ENCODE measurements at regions not wholly inside any gene's neighbourhood (a gene's known extent, or its start where the extent isn't known, plus 50 kb on each side); places are given as distances from the start of the nearest gene placed in this dataset.

DNA sequence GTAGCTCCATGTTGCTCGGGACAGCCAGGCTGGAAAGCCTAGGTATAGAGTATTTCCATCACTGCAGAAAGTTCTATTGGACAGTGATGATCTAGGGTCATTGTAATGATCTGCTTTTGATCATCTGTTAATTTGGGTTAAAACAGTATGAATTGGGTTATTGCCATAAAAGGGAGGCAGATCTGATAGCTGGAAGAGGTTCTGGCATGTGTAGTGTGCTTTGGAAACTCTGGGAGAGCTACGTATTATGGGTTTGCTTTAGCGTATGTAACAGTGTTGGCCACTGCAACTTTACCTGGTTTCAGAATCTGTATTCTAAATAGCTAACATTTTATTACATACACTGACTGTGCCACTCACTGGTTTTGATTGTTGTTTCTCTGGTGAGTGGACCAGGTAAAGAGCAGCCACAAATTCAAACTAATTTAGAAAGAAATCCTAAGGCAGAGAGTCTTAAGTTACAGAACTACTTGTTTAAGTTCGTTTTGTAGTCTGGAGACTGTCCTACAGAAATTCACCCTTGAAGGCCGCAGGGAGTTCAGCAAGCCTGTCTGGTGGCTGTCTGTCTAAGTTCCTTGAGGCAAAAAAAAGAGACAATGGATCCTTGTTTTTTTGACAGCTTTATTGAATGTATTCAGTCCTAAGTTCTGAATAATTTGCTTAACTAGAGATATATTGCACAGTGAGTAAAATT lies 300.3 kb downstream of the PRL start:
- TF ChIP-seq, protein P1, sequence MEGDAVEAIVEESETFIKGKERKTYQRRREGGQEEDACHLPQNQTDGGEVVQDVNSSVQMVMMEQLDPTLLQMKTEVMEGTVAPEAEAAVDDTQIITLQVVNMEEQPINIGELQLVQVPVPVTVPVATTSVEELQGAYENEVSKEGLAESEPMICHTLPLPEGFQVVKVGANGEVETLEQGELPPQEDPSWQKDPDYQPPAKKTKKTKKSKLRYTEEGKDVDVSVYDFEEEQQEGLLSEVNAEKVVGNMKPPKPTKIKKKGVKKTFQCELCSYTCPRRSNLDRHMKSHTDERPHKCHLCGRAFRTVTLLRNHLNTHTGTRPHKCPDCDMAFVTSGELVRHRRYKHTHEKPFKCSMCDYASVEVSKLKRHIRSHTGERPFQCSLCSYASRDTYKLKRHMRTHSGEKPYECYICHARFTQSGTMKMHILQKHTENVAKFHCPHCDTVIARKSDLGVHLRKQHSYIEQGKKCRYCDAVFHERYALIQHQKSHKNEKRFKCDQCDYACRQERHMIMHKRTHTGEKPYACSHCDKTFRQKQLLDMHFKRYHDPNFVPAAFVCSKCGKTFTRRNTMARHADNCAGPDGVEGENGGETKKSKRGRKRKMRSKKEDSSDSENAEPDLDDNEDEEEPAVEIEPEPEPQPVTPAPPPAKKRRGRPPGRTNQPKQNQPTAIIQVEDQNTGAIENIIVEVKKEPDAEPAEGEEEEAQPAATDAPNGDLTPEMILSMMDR (IDR thresholded peaks at IDR 0.05; ENCODE audit: low read length): no peak
- no peak for TF ChIP-seq EZH2 (IDR thresholded peaks at IDR 0.05; ENCODE audit: borderline replicate concordance, low read length)

All from OCI-LY1 (cell line).